GM23338 (cell line): ENCODE measurements at regions not wholly inside any gene's neighbourhood (a gene's known extent, or its start where the extent isn't known, plus 50 kb on each side); places are given as distances from the start of the nearest gene placed in this dataset.

Source experiments
- ATAC-seq: fragments of 200-7000 bp; cut with Tn5 transposase; 3 replicates; pipeline ENCODE4 v1.9.1; 2020
- DNase-seq: peaks from one replicate; pipeline ENCODE4 v3.0.0-alpha.2; 2015; ENCODE audit warnings: low spot score
- H2AFZ ChIP-seq: fragments of 200-600 bp; sonication (generic); 2 replicates; pipeline ENCODE4 v1.8.0; 2016; ENCODE audit warnings: antibody characterized with exemption, mild to moderate bottlenecking, moderate library complexity
- H3F3A ChIP-seq: fragments of 200-600 bp; sonication (generic); replicated peaks from 2 replicates; pipeline ENCODE4 v1.8.0; 2017; ENCODE audit warnings: antibody characterized with exemption, mixed run types, low read depth
- H3K27ac ChIP-seq: fragments of 200-600 bp; sonication (generic); 2 replicates; pipeline ENCODE4 v1.6.1; 2016; ENCODE audit warnings: low read depth
- H3K27me3 ChIP-seq: fragments of 200-600 bp; sonication (generic); 2 replicates; pipeline ENCODE4 v1.8.0; 2016; ENCODE audit warnings: mild to moderate bottlenecking, mixed run types, moderate library complexity; ENCODE audit not compliant: insufficient read depth
- H3K36me3 ChIP-seq: fragments of 200-600 bp; sonication (generic); 2 replicates; pipeline ENCODE4 v1.8.0; 2016; ENCODE audit warnings: mild to moderate bottlenecking; ENCODE audit not compliant: insufficient read depth
- H3K4me1 ChIP-seq: fragments of 200-600 bp; sonication (generic); 2 replicates; pipeline ENCODE4 v1.8.0; 2016; ENCODE audit warnings: mild to moderate bottlenecking, moderate library complexity; ENCODE audit not compliant: insufficient read depth
- H3K4me2 ChIP-seq: fragments of 200-600 bp; sonication (generic); 2 replicates; pipeline ENCODE4 v1.7.1; 2017; ENCODE audit warnings: mixed run types
- H3K4me3 ChIP-seq: fragments of 200-600 bp; sonication (generic); 2 replicates; pipeline ENCODE4 v1.6.1; 2016; ENCODE audit warnings: mixed run types
- H3K79me2 ChIP-seq: fragments of 200-600 bp; sonication (generic); replicated peaks from 2 replicates; pipeline ENCODE4 v1.8.0; 2017; ENCODE audit warnings: mild to moderate bottlenecking; ENCODE audit not compliant: insufficient read depth
- H3K9me2 ChIP-seq: fragments of 200-600 bp; sonication (generic); 2 replicates; pipeline ENCODE4 v1.8.0; 2017; ENCODE audit not compliant: insufficient read depth
- H4K20me1 ChIP-seq: fragments of 200-600 bp; sonication (generic); replicated peaks from 2 replicates; pipeline ENCODE4 v1.8.0; 2017; ENCODE audit warnings: mild to moderate bottlenecking; ENCODE audit not compliant: insufficient read depth
- H3K27ac Mint-ChIP-seq: 2 replicates; pipeline ENCODE4 v1.8.0; 2020; ENCODE audit warnings: inconsistent platforms, mild to moderate bottlenecking, moderate library complexity, mixed read lengths
- H3K27me3 Mint-ChIP-seq: 3 replicates; pipeline ENCODE4 v1.8.0; 2022; ENCODE audit warnings: low read depth, mild to moderate bottlenecking, moderate library complexity, mixed read lengths, inconsistent platforms; ENCODE audit not compliant: insufficient read depth, poor library complexity
- H3K36me3 Mint-ChIP-seq: 3 replicates; pipeline ENCODE4 v1.8.0; 2021; ENCODE audit warnings: low read depth, mild to moderate bottlenecking, inconsistent platforms, moderate library complexity, mixed read lengths
- H3K4me1 Mint-ChIP-seq: 3 replicates; pipeline ENCODE4 v1.8.0; 2020; ENCODE audit warnings: mild to moderate bottlenecking, inconsistent platforms, mixed read lengths
- H3K4me3 Mint-ChIP-seq: 3 replicates; pipeline ENCODE4 v1.8.0; 2021; ENCODE audit warnings: moderate library complexity, mild to moderate bottlenecking, inconsistent platforms, mixed read lengths
- H3K9me3 Mint-ChIP-seq: 3 replicates; pipeline ENCODE4 v1.8.0; 2020; ENCODE audit warnings: moderate library complexity, mild to moderate bottlenecking, inconsistent platforms, mixed read lengths
- CREB1 ChIP-seq: fragments of 250-450 bp; sonication (Bioruptor Pico); IDR thresholded peaks from 2 replicates; pipeline ENCODE4 v1.5.0; 2020; ENCODE audit warnings: low read depth, mild to moderate bottlenecking, moderate library complexity
- ETS1 ChIP-seq: IDR thresholded peaks from 2 replicates; pipeline ENCODE4 v1.6.1; 2016; ENCODE audit warnings: antibody characterized with exemption
- JUNB ChIP-seq: IDR thresholded peaks from one replicate; pipeline ENCODE4 v1.6.1; 2016; ENCODE audit warnings: antibody characterized with exemption; ENCODE audit not compliant: unreplicated experiment
- REST ChIP-seq: IDR thresholded peaks from one replicate; pipeline ENCODE4 v1.6.1; 2018; ENCODE audit warnings: antibody characterized with exemption; ENCODE audit not compliant: unreplicated experiment
- STAT1 ChIP-seq: IDR thresholded peaks from one replicate; pipeline ENCODE4 v1.6.1; 2016; ENCODE audit warnings: antibody characterized with exemption; ENCODE audit not compliant: unreplicated experiment
- ZNF462 ChIP-seq: fragments of 250-450 bp; sonication (Bioruptor Pico); IDR thresholded peaks from 2 replicates; pipeline ENCODE4 v1.5.0; 2020; ENCODE audit warnings: mild to moderate bottlenecking, moderate library complexity

- ATAC-seq (no peak), DNase-seq (no peak)
- H3K4me1 ChIP-seq: peaks cover 13% of the 10 kb centered on the region
- H3K4me3 ChIP-seq: no peak overlapping the region
- TF ChIP-seq ETS1 (no peak), STAT1 (no peak), JUNB (no peak), CREB1 (CRISPR knock-in tag) (no peak)
- no peak overlapping the region for H2AFZ ChIP-seq
- H3K27me3 ChIP-seq: no peaks in the 10 kb centered on the region
- no peaks in the 10 kb centered on the region for H3K27me3 Mint-ChIP-seq
- H3F3A ChIP-seq: no peaks in the 10 kb centered on the region
- H3K9me2 ChIP-seq: peaks cover 32% of the 10 kb centered on the region
- H3K27ac Mint-ChIP-seq: no peak overlapping the region
- H3K36me3 Mint-ChIP-seq: no peaks in the 10 kb centered on the region
- no peak overlapping the region for H3K27ac ChIP-seq
- no peak overlapping the region for H3K4me3 Mint-ChIP-seq
- no peaks in the 10 kb centered on the region for H3K79me2 ChIP-seq
- H3K4me2 ChIP-seq: no peak overlapping the region
- no peaks in the 10 kb centered on the region for H3K9me3 Mint-ChIP-seq
- H4K20me1 ChIP-seq: no peaks in the 10 kb centered on the region
- H3K36me3 ChIP-seq: no peaks in the 10 kb centered on the region
- peaks cover 17% of the 10 kb centered on the region for H3K4me1 Mint-ChIP-seq
Observed at GRCh38 chr12:105937009-105937408, 201.7 kb downstream of the NUAK1 start.

GRCh38 chr12:105939181-105939721 lies 199.5 kb downstream of the NUAK1 start:
- no peaks in the 10 kb centered on the region for H3K79me2 ChIP-seq
- H3K4me3 ChIP-seq: no peak overlapping the region
- Mint-ChIP-seq H3K27me3 (no peaks in the 10 kb centered on the region), H3K4me3 (no peak overlapping the region), H3K4me1 (peaks cover 15% of the 10 kb centered on the region), H3K27ac (no peak overlapping the region), H3K36me3 (no peaks in the 10 kb centered on the region), H3K9me3 (no peaks in the 10 kb centered on the region)
- peaks cover 28% of the 10 kb centered on the region for H3K9me2 ChIP-seq
- no peak for ATAC-seq
- no peak for DNase-seq
- H3K4me1 ChIP-seq: peaks cover 13% of the 10 kb centered on the region
- TF ChIP-seq REST (no peak), ZNF462 (CRISPR knock-in tag) (no peak)
- H3K4me2 ChIP-seq: no peak overlapping the region
- no peaks in the 10 kb centered on the region for H3K27me3 ChIP-seq
- no peak overlapping the region for H2AFZ ChIP-seq
- H4K20me1 ChIP-seq: no peaks in the 10 kb centered on the region
- H3F3A ChIP-seq: no peaks in the 10 kb centered on the region
- H3K36me3 ChIP-seq: no peaks in the 10 kb centered on the region
- H3K27ac ChIP-seq: no peak overlapping the region
